ENCODE measurements at regions not wholly inside any gene's neighbourhood (a gene's known extent, or its start where the extent isn't known, plus 50 kb on each side); places are given as distances from the start of the nearest gene placed in this dataset.

DNA sequence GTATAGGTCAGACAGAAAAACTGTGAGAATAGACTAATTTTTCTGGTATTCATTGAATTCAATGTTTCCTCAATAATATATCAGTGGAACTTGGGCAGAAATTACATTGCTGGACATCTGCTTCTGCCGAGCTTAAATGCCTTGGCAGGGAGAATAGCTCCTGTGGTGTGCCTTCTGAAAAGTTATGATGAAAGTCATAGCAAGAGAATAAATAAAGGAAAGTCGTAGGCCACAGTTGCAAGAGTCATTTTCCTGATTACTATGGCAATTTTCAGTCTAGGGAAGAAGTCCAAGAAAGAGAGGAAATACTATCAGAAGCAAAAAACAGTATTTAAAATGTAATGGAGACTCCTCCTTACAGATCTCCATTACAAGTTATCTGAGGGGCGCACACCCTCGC lies 1596.1 kb upstream of the WWC1 start:
- no peak overlapping the region for H3K4me3 ChIP-seq (ENCODE audit: low read length)
- DNase-seq (ENCODE audit: low read depth) = no peak

DNA sequence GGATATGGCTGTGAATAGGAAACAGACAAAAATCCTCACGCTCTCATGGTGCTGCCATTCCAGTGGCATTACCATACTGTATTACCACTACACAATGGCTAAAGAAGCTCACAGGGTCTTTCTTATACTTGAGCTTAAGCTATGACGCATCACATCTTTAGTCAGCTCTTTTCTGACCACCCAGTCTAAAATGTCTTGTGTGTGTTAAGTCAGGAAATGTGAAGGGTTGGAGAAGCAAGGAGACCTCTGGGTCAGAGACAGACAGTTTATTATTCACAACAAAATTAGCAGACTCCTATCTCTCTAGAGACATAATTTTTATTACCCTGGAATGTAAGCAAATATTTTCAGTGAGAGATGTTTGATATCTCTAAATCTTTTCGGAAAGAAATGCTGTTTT lies 1583.2 kb upstream of the WWC1 start:
- no peak overlapping the region for H3K4me3 ChIP-seq (ENCODE audit: low read length)
- no peak for DNase-seq (ENCODE audit: low read depth)
- TF ChIP-seq, protein P1, sequence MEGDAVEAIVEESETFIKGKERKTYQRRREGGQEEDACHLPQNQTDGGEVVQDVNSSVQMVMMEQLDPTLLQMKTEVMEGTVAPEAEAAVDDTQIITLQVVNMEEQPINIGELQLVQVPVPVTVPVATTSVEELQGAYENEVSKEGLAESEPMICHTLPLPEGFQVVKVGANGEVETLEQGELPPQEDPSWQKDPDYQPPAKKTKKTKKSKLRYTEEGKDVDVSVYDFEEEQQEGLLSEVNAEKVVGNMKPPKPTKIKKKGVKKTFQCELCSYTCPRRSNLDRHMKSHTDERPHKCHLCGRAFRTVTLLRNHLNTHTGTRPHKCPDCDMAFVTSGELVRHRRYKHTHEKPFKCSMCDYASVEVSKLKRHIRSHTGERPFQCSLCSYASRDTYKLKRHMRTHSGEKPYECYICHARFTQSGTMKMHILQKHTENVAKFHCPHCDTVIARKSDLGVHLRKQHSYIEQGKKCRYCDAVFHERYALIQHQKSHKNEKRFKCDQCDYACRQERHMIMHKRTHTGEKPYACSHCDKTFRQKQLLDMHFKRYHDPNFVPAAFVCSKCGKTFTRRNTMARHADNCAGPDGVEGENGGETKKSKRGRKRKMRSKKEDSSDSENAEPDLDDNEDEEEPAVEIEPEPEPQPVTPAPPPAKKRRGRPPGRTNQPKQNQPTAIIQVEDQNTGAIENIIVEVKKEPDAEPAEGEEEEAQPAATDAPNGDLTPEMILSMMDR (conservative IDR thresholded peaks at IDR 0.05; ENCODE audit: low read depth, low read length) = no peak

More for the DNA sequence above, 1596.1 kb upstream of the WWC1 start:
- TF ChIP-seq, protein P1 (conservative IDR thresholded peaks at IDR 0.05; ENCODE audit: low read depth, low read length) = no peak

DNA sequence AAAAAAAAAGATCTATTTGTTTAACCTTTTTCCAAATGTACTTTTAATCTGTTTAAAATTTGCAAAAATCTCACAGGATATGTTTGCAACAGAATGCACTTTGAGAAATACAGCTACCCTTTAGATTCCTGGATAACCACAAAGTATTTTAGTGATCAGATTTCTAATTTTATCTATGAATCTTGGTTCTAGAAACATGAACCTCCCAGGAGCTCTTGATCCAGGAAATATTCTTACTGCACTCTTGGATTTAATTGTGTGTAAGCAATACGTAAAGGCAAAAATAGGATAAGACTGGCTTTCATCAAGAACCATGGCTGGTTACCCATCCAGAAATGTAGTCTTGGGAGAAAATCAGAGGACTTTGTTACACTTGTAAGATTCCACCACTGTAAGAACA lies 1581.8 kb upstream of the WWC1 start:
- no peak overlapping the region for H3K4me3 ChIP-seq (ENCODE audit: low read length)
- no peak for DNase-seq (ENCODE audit: low read depth)
- TF ChIP-seq, protein P1 (conservative IDR thresholded peaks at IDR 0.05; ENCODE audit: low read depth, low read length) = no peak

GRCh38 chr5:166710271-166710670 lies 1581.2 kb upstream of the WWC1 start:
- no peak for DNase-seq (ENCODE audit: low read depth)
- TF ChIP-seq, protein P1 (conservative IDR thresholded peaks at IDR 0.05; ENCODE audit: low read depth, low read length) = no peak
- no peak overlapping the region for H3K4me3 ChIP-seq (ENCODE audit: low read length)

DNA sequence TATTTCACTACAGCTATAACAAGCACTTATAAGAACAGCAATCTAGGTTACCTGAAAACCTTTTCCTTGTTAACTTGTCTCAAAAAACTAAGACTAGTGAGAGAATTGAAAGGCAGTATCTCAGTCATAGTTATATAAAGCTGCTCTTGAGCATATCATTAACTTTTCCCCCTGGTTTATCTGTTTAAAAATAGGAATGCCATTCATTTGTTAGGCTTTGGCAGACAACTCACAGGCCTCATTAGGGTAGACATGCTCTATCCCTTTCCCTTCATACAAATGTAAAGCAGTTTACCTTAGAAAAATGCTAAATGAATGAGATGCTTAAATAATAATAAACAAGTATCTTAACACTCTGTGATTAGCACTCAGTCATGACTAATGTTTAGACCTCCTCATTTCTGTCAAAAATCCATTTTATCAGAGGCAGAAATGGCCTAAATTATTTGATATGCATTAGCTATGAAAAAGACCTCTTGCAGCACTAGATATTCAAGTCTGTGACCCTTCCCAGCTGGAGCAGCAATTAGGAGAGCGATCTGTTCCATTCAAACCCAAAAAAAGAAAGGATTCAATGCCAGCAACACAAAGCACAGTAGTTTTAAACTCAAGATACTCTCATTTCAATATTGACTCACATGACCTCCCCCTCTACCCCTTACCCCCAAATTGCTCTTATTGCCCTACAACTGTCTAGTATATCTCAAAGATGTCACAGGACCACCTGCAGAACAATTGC lies 1578.8 kb upstream of the WWC1 start:
- TF ChIP-seq, protein P1 (conservative IDR thresholded peaks at IDR 0.05; ENCODE audit: low read depth, low read length) = no peak
- no peak for DNase-seq (ENCODE audit: low read depth)
- H3K4me3 ChIP-seq (ENCODE audit: low read length) = no peak overlapping the region

DNA sequence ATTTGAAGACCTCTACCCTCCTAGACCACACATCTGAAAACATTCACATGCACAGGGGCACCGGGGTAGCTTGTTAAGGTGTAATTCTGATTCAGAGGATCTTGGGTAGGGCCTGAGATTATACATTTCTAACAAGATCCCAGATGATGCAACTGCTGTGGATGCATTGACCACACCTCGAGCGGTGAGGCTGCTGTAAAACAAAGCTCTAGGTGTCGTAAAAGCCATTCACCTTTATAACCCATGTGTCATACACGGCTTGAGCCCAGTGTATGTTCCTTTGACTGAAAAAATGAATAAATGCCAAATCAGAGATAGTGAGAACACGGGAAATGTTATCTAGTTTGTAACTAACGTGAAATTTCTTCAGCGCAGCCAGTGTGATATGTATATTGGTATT lies 1578.2 kb upstream of the WWC1 start:
- no peak for DNase-seq (ENCODE audit: low read depth)
- TF ChIP-seq, protein P1 (conservative IDR thresholded peaks at IDR 0.05; ENCODE audit: low read depth, low read length) = no peak

DNA sequence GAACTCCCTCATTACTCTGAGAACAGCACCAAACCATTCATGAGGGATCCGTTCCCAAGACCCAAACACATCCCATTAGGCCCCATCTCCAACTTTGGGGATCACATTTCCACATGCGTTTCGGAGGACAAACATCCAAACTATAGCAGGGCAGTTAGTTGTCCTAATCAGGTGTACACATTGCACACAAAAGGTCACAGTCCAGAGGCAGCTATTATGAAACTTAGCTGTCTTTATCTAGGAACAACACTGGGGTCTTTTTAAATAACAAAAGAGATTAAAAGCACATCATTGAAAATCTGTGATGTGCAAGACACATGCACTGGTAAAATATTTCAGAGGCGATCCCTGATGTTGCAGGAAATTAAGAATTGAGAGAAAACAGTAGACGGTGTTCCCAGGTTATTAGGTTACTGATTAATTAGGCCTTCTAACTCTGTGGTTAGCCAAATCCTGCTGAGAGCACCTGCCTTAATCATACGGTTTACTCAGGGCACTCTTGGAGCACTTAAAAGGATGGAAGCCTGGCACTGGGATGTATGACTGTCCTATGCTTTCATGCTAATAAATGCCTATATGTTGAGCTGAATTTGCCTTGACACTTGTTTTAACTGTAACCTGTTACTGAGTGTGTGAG lies 1574.5 kb upstream of the WWC1 start:
- DNase-seq (ENCODE audit: low read depth) = no peak
- no peak overlapping the region for H3K4me3 ChIP-seq (ENCODE audit: low read length)
- TF ChIP-seq, protein P1 (conservative IDR thresholded peaks at IDR 0.05; ENCODE audit: low read depth, low read length) = no peak

More for the DNA sequence above, 1578.2 kb upstream of the WWC1 start:
- H3K4me3 ChIP-seq (ENCODE audit: low read length) = no peak overlapping the region
